Midbrain (tissue), 1 donor: ENCODE measurements at regions not wholly inside any gene's neighbourhood (a gene's known extent, or its start where the extent isn't known, plus 50 kb on each side); places are given as distances from the start of the nearest gene placed in this dataset.

Experiments
- DNase-seq: peaks from one replicate; lab custom pipeline; 2025; lab: John Stamatoyannopoulos, UW

DNA sequence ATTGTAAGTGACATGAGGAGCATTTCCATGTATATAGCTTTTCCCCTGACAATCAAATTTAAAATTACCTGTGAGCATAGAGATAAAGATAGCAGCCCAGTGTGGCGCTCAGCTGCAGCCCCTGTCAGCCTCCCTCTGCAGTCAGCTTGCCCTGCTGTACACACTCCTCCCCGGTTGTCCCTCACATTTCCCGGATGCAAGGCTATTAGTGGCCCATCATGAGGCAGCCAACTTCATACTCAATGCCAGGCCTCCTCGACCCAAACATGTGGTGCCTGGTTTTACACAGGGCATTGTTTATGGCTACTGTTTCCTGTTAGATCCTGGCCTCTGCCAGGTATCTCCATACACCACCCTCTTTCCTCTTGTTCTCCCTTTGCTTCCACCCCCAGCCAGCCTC is 116.1 kb upstream of the SH3BP4 start:
- no peak for DNase-seq

DNA sequence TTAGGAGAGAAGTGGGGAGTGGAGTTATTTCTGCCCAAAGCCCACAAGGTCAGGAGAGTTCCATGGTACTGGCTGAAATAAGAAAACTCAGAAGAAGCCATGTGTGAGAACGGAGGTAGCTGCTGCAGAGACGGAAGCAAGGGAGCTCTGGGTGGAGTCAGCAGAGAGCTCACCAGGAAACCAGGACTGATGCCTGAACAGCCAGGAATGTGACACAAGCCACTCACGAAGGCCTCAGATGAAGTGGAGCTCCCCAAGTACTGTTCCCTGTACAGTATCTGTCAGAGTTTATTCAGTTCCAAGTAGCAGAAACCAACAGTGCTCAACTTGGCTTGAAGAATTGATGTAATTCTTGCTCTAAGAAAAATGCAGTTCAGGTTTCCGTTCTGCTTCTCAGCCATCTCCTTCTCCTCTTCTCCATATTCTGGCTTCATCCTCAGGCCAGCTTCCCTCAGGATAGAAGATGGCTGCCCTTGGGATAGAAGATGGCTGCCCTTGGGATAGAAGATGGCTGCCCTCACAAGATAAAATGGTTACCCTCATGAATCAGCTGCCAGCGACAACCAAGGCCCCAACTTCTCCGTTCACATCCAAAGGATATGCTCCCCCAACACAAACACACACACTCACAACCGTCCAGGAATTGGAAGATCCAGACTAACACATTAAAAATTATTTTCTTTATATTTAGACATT is 117.4 kb upstream of the SH3BP4 start:
- no peak for DNase-seq

DNA sequence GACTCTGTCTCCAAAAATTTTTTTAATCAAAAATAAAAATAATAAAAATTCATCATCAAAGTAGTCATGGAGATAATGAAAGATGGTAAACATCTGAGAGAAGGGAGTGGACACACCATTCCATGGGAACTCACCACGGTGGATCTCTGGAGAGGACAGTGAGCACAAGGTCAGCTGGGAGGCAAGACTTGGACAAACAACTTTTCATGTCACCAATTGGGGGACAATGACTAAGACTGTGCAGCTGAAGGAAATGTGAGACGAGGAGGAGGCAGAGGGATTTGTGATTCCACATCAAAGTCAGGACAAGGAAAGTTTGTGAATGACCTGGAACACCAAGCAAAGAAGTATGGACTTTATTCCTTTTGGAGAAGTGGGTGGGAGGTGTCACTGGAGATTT is 121.0 kb upstream of the SH3BP4 start:
- DNase-seq = no peak

DNA sequence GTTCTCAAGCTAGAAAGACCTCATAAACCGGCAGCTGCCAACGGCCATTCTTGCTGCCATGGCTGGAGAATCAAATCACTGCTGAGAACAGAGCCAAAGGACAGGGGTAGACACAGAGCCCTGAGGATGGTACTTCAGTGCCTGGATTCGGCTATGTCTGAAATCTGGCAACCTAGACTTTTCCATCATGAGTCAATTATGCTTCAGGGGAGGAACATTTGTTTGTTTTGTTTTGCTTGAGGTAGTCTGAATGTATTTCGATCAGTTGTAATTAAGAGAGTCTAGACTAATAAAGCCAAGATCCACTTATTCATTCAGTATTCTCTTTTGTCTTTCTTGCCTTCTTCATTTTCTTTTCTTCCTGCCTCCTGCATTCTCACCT is 122.8 kb upstream of the SH3BP4 start:
- no peak for DNase-seq

DNA sequence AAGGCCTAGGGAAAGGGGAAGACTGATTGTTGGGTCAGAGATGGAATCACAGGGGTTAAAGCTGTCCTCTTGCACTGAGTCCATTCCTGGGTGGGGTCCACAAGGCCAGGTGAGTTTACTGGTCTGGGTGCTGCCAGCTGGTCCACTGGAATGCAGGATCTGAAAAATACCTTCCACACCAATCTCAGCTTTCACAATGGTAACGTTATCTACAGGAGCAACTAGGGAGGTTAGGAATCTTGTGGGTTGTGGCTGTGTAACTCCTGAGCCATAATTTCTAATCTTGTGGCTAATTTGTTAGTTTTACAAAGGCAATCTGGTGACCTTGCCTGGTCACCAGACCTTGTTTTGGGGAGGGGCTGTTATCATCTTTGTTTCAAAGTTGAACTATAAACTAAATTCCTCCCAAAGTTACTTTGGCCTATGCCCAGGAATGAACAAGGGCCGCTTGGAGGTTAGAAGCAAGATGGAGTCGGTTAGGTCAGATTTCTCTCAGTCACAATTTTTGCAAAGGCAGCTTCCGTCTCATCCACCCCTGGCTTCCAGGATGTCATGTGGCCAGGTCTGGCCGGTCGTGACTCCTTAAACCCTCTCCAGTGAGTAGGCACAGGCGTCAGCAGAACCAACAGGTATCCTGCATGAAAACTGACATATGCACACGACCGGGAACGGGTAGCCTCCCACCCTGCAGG is 123.3 kb upstream of the SH3BP4 start:
- DNase-seq = no peak

DNA sequence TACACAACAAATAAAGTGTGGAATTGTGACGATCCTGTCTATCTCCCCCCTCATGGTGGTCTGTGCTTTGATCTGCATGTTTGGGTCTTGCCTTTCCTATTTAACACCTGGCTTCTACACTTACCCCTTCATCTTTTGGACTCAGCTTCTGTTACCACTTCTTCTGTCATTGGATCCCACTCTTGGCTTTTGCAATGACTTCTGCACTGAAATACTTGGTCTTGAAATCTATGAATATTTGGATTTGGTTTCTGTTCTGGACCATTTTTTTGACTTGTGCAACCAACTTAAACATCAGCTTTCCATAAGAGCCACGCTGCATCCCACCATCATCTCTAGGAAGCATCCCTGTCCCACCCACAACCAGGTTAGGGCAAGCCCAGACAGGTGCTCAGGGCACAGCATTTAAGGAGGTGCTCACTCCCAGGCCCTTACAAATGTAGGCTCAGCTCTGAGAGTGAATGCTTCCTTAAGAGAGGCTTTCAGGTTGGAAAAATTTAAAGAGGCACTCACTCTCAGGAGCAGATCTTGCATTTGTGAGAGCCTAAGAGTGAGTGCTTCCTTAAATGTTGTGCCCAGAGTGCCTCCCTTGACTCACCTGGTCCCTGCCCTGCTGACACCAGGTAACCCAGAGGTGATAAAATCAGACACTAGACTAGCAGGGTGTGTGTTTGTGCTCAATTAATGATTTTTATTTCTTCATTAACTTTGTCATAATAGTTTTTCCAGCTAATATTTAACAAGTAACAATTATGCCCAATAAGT is 124.5 kb upstream of the SH3BP4 start:
- DNase-seq = no peak

DNA sequence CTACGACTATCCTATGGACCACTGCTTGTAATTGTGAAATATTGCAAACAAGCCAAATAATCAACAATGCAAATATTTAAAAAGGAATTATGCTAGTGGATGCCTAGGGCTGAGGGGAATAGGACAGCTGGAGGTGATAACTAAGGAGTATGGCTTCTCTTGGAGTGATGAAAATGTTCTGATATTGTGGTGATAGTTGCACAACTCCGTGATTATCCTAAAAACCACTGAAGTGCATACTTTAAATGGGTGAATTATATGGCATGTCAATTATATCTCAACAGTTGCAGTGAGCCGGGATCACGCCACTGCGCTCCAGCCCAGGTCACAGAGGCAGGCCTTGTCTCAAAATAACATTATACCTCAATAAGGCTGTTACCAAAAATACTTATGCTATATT is 125.1 kb upstream of the SH3BP4 start:
- DNase-seq = no peak

DNA sequence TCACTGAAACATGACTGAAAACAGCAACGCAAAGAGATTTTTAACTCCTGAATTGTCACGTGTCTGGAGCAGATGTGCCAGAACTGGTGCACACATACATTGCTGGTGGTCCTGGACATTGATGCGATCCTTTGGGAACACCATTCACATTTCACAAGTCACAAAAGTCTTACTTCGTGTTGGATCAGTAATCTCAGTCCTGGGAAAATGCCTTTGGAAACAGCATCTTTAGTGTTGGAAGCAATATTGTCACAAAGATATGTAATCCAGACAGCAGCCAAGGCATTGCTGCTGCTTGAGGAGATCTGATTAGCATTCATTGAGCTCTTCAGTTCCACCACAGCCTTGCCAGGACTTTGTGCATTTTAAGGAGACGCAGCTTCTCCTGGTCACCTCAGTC is 126.2 kb upstream of the SH3BP4 start:
- no peak for DNase-seq

DNA sequence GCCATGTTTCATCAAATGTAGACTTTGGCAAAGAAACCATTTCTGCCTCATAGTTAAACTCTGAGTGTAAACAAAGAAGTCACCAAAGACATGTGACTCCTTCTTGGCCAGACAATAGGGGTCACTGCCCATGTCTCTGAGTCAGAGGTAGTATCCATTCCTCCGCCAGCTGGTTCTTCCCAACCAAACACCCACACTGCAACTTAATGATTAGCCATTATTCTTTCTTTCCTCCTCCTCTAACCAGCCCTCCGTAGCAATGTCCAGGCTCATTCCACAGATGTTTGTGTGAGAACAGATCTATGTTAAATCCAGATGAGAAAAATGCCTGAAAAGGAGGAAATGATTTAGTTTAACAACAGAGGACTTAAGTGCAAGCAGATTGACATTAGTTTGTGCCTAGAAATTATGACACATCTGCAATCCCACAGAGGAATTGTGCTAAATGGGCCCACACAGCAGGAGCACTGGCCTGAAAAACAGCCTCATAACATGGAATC is 127.9 kb upstream of the SH3BP4 start:
- no peak for DNase-seq

DNA sequence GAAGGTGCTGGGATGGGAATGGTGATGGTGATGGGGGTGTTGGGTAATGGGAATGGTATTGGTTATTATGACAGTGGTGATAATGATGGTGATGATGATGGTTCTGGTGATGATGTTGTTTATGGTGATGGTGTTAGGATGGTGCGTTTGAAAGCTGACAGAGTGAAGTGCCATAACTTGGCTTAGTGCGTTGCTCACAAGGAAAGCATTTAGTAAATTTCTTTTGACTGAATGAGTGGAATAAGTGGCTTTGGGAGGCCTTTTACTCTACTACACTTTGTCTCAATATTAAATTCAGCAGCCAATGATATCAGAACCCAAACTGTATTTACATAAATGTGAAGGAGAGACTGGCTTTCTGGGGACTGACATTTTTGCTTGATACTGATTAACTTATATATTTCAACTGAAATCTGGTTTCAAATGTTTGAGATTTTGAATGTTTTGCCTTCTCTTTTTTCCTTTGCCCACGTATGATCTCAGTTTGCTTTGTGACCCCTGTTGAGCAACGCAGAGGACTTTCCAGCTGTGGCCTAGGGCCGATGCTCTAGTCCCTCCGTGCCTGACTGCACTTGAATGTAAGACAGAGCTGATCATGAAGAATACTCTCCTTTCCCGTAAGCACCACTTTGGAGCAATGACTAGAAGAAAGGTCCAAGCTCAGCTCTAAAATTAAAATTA is 128.5 kb upstream of the SH3BP4 start:
- no peak for DNase-seq

DNA sequence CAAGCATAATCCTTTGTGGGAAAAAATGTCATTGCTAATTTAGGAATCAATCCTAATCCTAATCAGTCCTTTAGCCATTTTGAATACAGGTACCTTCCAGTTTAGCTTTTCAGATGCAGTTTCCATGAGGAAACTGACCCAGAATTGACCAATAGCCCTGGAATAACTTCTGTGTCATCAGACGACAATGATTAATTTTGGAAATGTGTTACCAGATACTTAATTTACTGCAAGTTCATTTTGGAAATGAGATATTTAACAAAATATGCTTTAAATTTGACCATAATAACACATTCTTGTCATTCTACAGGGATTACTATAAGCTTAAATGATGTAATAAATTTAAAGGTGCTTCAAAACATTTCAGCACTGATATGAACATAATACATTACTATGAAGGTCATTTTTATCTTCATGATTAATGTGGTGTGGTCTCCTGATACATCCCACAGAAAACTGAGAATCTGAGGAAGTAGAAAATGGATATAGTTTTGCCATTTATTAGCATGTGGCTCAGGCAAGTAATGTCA is 129.8 kb upstream of the SH3BP4 start:
- DNase-seq = no peak

DNA sequence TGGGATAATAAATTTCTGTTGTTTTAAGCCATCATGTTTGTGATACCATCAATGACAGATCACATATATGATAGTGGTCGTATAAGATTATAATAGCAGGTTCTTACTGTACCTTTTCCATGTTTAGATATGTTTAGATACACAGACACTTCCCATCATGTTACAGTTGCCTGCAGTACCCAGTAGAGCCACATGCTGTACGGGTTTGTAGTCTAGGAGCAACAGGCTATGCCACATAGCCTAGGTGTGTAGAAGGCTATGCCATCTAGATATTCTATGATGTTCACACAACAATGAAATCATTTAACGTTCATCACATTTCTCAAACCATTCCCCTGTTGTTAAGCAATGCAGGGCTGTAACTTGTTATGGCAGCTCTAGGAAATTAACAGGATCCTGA is 132.9 kb upstream of the SH3BP4 start:
- DNase-seq = no peak

DNA sequence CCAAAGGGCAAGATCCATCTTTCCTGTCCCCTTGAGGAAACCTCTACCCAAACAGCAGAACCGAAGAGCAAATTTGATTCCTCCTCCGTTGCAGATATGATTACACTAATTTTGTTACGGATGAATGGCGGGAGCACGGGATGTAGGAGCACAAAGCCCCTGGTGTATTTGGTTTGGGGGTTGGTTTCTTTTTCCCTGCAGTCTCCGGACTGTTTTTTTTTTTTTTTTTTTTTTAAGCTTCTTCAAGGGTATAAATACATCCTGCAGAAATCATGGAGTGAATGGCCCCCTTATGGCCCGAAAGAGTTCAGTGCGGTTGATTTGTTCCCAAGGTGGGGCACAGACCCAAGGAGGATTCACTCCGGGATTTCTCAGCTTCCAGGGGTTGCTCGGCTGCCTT is 135.3 kb upstream of the SH3BP4 start:
- no peak for DNase-seq

DNA sequence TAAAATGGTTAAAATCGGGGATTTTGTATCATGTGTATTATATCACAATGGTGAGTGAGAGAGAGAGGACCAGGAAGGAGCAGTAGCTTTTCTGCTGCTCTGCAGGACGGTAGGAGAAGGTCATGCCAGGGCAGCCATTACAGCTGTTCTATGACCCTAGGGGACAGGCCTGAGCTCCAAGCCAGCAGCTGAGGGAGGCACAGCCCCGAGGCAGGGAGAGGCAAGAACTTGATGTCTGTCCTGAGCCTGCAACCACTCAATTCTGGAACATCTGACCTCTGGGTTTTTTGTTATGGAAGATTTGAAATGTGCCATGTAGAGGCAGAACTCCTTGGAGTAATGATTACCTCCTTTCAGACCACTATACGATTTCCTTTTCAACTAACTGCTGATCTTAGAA is 135.8 kb upstream of the SH3BP4 start:
- DNase-seq = no peak

DNA sequence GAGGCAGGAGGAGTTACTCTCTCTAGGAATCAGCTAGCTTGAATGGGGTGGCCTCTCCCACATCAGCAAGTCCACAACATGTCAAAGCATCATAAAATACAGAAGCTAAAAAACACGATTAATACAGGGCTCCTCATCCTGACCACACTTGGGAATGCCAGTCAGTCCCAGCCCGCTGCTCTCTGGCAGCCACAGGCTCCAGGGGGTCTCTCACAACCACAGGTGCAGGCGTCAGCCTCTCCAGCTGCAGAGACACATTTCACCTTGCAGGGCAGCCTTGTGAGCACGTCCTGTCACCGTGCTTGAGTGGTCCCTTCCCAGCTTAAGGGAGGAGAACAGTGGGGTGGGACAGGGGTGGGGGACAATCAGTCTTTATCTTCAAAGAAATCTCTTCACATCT is 137.4 kb upstream of the SH3BP4 start:
- no peak for DNase-seq

DNA sequence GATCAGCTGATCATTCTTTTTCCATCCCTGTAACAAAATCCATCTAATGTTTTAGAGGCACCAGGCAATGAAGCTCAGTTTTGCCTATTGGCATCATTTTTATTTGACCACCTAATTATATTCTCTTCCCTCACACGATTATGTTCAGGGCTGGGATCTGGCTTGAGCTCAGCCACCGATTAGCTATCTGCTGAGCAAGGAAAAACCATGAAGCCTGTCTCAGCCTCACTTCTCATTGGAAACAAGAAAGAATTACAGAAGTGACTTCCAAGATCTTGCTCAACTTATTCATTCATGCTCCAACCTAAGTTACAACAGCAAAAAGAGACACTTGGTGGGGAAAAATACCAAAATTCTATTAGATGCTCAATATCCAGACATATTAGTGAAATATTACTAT is 139.0 kb upstream of the SH3BP4 start:
- no peak for DNase-seq

DNA sequence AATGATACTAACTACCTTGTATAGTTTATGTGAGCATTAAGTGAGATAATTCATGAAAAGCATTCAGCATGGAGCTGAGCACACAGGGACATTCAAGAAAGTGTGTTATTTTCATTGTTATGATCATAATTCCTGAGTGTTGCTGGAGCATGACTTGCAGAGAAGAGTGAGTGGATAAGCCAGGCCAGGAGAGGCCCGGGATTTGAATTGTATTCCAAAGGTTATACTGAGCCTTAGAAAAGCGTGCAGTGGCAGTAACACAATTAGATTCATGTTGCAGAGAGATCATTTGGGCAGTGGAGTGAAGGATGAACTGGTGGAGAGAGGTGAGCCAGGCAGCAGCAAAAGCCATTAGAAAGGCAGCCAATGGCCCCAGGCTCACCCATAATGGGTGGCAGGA is 142.9 kb upstream of the SH3BP4 start:
- no peak for DNase-seq

DNA sequence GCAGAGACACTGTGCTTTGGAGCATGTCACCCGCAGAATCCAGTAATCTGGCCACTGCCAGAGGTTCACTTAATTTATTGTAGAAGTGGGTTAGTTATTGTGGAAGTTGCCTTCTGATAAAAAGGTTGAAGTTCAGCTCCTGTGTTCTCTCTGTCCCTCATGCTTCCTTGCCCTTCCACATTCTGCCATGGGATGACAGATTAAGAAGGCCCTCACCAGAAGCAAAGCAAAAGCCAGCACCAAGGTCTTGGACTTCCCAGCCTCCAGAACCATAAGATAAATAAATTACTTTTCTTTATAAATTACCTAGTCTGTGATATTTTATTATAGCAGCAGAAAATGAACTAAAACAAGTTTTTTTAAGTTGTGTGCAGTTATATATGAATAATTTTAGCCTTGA is 145.0 kb upstream of the SH3BP4 start:
- DNase-seq = no peak

DNA sequence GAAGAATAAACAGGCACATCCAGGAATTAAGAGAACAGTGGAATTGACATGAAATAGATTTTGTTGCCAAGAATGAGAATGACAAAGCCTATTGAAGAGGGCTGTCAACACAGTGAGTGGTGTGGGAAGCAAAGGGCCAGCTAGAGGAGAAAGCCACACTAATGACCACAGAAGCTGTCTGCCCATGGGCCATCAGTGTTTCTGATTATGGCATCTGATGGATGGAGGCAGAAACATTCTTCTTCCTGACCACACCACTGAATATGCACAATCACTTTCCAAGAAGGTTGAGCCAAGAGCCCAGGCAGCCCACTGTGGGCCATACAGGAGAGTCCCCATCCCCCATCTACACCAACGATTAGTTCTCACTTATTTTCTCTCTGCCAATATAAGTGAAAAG is 146.0 kb upstream of the SH3BP4 start:
- DNase-seq = no peak

DNA sequence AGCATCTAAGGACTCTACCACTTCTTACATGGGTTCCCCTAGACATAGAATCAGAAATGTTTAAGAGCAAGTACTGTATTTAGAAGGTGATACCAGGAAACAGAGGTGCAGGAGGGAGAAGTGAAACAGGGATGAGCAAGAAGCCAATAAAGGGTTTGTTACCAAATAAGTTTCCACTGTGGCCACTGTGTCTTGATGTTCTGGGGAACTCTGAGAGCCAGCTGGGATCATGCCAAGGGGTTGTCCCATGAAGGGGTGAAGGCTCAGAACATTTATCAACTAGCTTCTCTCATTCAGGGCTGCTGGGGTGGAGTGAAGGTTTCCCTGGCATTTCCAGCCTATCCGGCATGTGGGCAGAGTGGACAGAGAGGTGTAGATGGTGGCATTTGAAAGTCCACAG is 147.1 kb upstream of the SH3BP4 start:
- no peak for DNase-seq

DNA sequence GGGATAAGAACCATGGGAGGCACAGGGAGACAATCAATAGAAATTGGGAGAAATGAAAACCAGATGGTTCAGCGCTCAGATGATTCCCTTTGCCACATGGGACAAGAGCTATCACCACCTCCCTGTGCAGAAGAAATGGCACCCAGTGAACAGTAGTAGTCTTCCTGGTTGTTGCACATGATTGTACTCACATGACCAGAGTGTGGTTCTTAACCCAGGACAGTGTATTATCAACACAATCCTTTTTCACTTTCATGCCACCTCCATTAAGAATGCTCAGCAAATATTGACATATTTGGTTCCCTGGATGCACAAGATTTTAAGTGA is 149.0 kb upstream of the SH3BP4 start:
- DNase-seq = no peak

DNA sequence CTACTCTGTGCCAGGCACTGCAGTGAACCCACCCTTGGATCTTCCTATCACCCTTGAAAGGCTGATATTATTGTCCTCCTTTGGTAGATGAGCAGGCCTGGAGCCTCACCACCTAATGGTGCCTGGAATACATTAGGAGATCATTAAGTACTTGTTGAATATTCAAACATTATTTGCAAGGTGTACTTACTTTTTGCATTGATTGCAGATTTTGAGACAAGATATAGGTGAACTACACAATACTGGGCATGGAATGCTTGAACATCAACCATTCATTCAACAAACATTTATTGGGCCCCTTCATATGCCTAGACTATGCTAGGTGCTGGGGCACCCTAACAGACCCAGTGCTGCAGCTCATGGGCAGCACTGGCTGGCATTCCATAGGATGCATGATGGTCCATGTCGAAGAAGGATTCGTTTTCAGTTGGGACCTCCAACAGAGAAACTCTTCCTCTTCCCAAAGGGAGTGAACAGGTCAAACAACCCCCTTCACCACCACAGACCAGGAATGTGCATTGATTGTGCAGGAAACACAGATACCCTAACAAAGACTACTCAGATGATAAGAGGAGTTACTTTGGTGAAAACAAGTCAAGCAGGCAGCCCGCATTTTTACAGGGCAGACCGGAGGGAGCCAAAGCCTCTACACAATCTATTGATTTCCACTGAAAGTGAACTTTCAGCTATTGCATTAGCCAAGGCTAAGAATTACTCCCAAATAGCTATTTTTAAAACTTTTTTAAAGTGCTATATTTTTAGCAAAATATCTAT is 149.6 kb upstream of the SH3BP4 start:
- no peak for DNase-seq
